Mononuclear cell (primary cell): ENCODE measurements at regions not wholly inside any gene's neighbourhood (a gene's known extent, or its start where the extent isn't known, plus 50 kb on each side); places are given as distances from the start of the nearest gene placed in this dataset.
"Not testable (repeated sequence)": the region's sequence is repeated elsewhere in the genome, so short reads cannot be mapped to it uniquely, and the experiment has no call there.

Experiments
- H3K27me3 ChIP-seq: 2 replicates; pipeline ENCODE4 v1.6.0; 2011; ENCODE audit warnings: low read length, control low read depth; ENCODE audit not compliant: insufficient read depth
- H3K4me1 ChIP-seq: 2 replicates; pipeline ENCODE4 v1.5.1; 2011; ENCODE audit warnings: mild to moderate bottlenecking, low read length, control low read depth; ENCODE audit not compliant: insufficient read depth
- H3K4me3 ChIP-seq: 2 replicates; pipeline ENCODE4 v1.5.1; 2011; ENCODE audit warnings: mild to moderate bottlenecking, low read length, moderate library complexity
- H3K9me3 ChIP-seq: 2 replicates; pipeline ENCODE4 v1.5.1; 2011; ENCODE audit warnings: low read depth, mild to moderate bottlenecking, control low read depth, low read length

- H3K27me3 ChIP-seq, H3K9me3 ChIP-seq, H3K4me3 ChIP-seq, H3K4me1 ChIP-seq: not testable (repeated sequence)
These were observed 133.5 kb upstream of the NRP1 start for GRCh38 chr10:33468006-33468405.

GRCh38 chr10:33465747-33466146 is 131.3 kb upstream of the NRP1 start:
- H3K9me3 ChIP-seq, result no peaks in the 10 kb centered on the region
- no peaks in the 10 kb centered on the region for H3K4me1 ChIP-seq
- no peak overlapping the region for H3K4me3 ChIP-seq
- H3K27me3 ChIP-seq, result no peaks in the 10 kb centered on the region

GRCh38 chr10:33463011-33463410 is 128.5 kb upstream of the NRP1 start:
- H3K4me3 ChIP-seq, result no peak overlapping the region
- H3K9me3 ChIP-seq, result no peaks in the 10 kb centered on the region
- H3K27me3 ChIP-seq, result no peaks in the 10 kb centered on the region
- H3K4me1 ChIP-seq, result no peaks in the 10 kb centered on the region

GRCh38 chr10:33461295-33461640 is 126.8 kb upstream of the NRP1 start:
- Histone ChIP-seq H3K9me3 (no peaks in the 10 kb centered on the region), H3K4me1 (no peaks in the 10 kb centered on the region), H3K4me3 (no peak overlapping the region), H3K27me3 (no peaks in the 10 kb centered on the region)

GRCh38 chr10:33460505-33461294 is 126.2 kb upstream of the NRP1 start:
- no peaks in the 10 kb centered on the region for H3K9me3 ChIP-seq
- peaks cover 5% of the 10 kb centered on the region for H3K4me1 ChIP-seq
- H3K27me3 ChIP-seq, result no peaks in the 10 kb centered on the region
- H3K4me3 ChIP-seq, result no peak overlapping the region

GRCh38 chr10:33459602-33460001 is 125.1 kb upstream of the NRP1 start:
- Histone ChIP-seq H3K4me3 (no peak overlapping the region), H3K27me3 (no peaks in the 10 kb centered on the region), H3K4me1 (peaks cover 5% of the 10 kb centered on the region), H3K9me3 (no peaks in the 10 kb centered on the region)

GRCh38 chr10:33455029-33455428 is 120.6 kb upstream of the NRP1 start:
- peaks cover 5% of the 10 kb centered on the region for H3K4me1 ChIP-seq
- H3K4me3 ChIP-seq, result no peak overlapping the region
- peaks cover 5% of the 10 kb centered on the region for H3K27me3 ChIP-seq
- no peaks in the 10 kb centered on the region for H3K9me3 ChIP-seq

GRCh38 chr10:33454554-33454953 is 120.1 kb upstream of the NRP1 start:
- peaks cover 5% of the 10 kb centered on the region for H3K27me3 ChIP-seq
- H3K9me3 ChIP-seq, result no peaks in the 10 kb centered on the region

GRCh38 chr10:33453081-33454025 is 118.9 kb upstream of the NRP1 start:
- peaks cover 5% of the 10 kb centered on the region for H3K27me3 ChIP-seq
- H3K4me3 ChIP-seq, result no peak overlapping the region
- H3K4me1 ChIP-seq, result peaks cover 5% of the 10 kb centered on the region
- H3K9me3 ChIP-seq, result no peaks in the 10 kb centered on the region

More at GRCh38 chr10:33454554-33454953, 120.1 kb upstream of the NRP1 start:
- H3K4me1 ChIP-seq, result peaks cover 5% of the 10 kb centered on the region
- H3K4me3 ChIP-seq, result no peak overlapping the region

- H3K9me3 ChIP-seq, result no peaks in the 10 kb centered on the region
- no peaks in the 10 kb centered on the region for H3K4me1 ChIP-seq
- H3K27me3 ChIP-seq, result peaks cover 5% of the 10 kb centered on the region
- H3K4me3 ChIP-seq, result no peak overlapping the region
These were observed 114.1 kb upstream of the NRP1 start for GRCh38 chr10:33448421-33449140.

- Histone ChIP-seq H3K4me1 (no peaks in the 10 kb centered on the region), H3K9me3 (no peaks in the 10 kb centered on the region), H3K27me3 (no peaks in the 10 kb centered on the region), H3K4me3 (no peak overlapping the region)
These were observed 107.1 kb upstream of the NRP1 start for GRCh38 chr10:33441561-33441960.

GRCh38 chr10:33434933-33435332 is 100.5 kb upstream of the NRP1 start:
- peaks cover 11% of the 10 kb centered on the region for H3K4me1 ChIP-seq
- H3K4me3 ChIP-seq, result no peak overlapping the region
- H3K27me3 ChIP-seq, result no peaks in the 10 kb centered on the region
- no peaks in the 10 kb centered on the region for H3K9me3 ChIP-seq

- Histone ChIP-seq H3K27me3 (no peaks in the 10 kb centered on the region), H3K4me1 (no peaks in the 10 kb centered on the region), H3K9me3 (no peaks in the 10 kb centered on the region), H3K4me3 (no peak overlapping the region)
These were observed 94.2 kb upstream of the NRP1 start for GRCh38 chr10:33428682-33429081.

GRCh38 chr10:33423154-33423529 is 88.7 kb upstream of the NRP1 start:
- Histone ChIP-seq H3K27me3 (peaks cover 3% of the 10 kb centered on the region), H3K4me1 (no peaks in the 10 kb centered on the region), H3K4me3 (no peak overlapping the region), H3K9me3 (no peaks in the 10 kb centered on the region)
